ENCODE measurements at regions not wholly inside any gene's neighbourhood (a gene's known extent, or its start where the extent isn't known, plus 50 kb on each side); places are given as distances from the start of the nearest gene placed in this dataset.
"Not testable (repeated sequence)": the region's sequence is repeated elsewhere in the genome, so short reads cannot be mapped to it uniquely, and the experiment has no call there.

DNA sequence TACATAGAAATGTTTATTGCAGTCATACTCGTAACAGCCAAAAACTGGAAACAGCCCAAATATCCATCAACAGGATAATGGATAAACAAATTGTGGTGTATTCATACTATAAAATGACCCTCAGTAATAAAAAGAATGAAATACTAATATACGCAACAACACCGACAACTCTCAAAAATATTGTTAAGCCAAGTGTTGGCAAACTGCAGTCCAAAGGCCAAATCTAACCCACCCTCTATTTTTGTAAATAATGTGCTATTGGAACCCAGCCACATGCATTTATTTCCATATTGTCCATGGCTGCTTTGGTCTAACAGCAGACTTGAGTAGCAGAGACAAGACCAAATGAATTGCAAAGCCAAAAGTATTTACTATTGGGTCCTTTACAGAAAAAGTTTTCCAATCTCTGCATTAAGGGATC, 151.0 kb downstream of the MREG start:
- H3K4me3 ChIP-seq (ENCODE audit: low read length in 3 of 3): no peak overlapping the region
- FAIRE-seq (no peak), DNase-seq (peak in 2 of 5 donors; percentile 51 to 74)
- no peaks in the 10 kb centered on the region for H3K27me3 ChIP-seq (ENCODE audit: control insufficient read depth, insufficient read depth, low read length)
- H3K9ac ChIP-seq (ENCODE audit: low read length in 3 of 3): no peak overlapping the region
- no peaks in the 10 kb centered on the region for H3K4me1 ChIP-seq (ENCODE audit: control insufficient read depth in 2 of 3, insufficient read depth in 2 of 3, low read depth in 1 of 3, low read length in 3 of 3)
- H3K36me3 ChIP-seq (ENCODE audit: control insufficient read depth in 2 of 3, insufficient read depth in 3 of 3, low read length in 3 of 3): no peaks in the 10 kb centered on the region
- H3K9me3 ChIP-seq (ENCODE audit: control insufficient read depth in 2 of 3, insufficient read depth in 1 of 3, low read length in 3 of 3): no peaks in the 10 kb centered on the region
- intact Hi-C loops (cut with DNase I): no loop called here
- no peak overlapping the region for H3K27ac ChIP-seq (ENCODE audit: low read depth in 2 of 2, low read length in 2 of 2)
- TF ChIP-seq, protein P1, sequence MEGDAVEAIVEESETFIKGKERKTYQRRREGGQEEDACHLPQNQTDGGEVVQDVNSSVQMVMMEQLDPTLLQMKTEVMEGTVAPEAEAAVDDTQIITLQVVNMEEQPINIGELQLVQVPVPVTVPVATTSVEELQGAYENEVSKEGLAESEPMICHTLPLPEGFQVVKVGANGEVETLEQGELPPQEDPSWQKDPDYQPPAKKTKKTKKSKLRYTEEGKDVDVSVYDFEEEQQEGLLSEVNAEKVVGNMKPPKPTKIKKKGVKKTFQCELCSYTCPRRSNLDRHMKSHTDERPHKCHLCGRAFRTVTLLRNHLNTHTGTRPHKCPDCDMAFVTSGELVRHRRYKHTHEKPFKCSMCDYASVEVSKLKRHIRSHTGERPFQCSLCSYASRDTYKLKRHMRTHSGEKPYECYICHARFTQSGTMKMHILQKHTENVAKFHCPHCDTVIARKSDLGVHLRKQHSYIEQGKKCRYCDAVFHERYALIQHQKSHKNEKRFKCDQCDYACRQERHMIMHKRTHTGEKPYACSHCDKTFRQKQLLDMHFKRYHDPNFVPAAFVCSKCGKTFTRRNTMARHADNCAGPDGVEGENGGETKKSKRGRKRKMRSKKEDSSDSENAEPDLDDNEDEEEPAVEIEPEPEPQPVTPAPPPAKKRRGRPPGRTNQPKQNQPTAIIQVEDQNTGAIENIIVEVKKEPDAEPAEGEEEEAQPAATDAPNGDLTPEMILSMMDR (IDR thresholded peaks at IDR 0.05; ENCODE audit: borderline replicate concordance, extremely low read depth, insufficient read depth): no peak

DNA sequence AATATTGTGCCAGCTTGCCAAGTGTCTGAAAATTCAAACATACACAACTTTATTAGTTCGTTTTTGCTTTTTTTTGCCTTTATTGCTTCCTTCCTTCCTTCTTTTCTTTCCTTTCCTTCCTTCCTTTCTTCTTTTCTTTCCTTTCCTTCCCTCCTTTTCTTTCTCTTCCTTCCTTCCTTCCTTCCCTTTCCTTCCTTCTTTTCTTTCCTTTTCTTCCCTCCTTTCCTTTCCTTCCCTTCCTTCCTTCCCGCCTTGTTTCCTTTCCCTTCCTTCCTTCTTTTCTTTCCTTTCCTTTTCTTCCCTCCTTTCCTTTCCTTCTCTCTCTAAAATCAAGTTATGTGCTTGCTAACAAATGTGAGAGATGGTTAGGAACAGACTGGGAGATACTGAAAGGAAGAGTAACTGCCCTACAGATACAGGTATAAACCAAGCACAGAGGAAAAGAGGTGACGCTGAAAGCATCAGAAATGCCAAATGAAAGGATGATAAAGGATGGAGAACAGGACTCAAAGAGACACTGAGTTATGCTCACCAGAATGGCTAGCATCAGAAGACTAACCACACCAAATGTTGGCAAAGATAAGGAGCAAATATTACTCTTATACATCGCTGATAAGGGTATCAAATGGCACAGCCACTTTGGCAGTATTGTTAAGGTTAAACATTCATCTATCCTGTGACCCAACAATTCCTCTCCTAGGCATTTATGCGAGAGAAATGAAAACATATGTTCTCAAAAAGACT, 151.6 kb downstream of the MREG start:
- intact Hi-C loops (cut with DNase I): no loop called here
- H3K4me3 ChIP-seq (ENCODE audit: low read length in 3 of 3): no peak overlapping the region
- H3K9ac ChIP-seq (ENCODE audit: low read length in 3 of 3): no peak overlapping the region
- no peaks in the 10 kb centered on the region for H3K9me3 ChIP-seq (ENCODE audit: control insufficient read depth in 2 of 3, insufficient read depth in 1 of 3, low read length in 3 of 3)
- TF ChIP-seq, protein P1 (IDR thresholded peaks at IDR 0.05; ENCODE audit: borderline replicate concordance, extremely low read depth, insufficient read depth): no peak
- no peaks in the 10 kb centered on the region for H3K27me3 ChIP-seq (ENCODE audit: control insufficient read depth, insufficient read depth, low read length)
- H3K27ac ChIP-seq (ENCODE audit: low read depth in 2 of 2, low read length in 2 of 2): no peak overlapping the region
- DNase-seq (no peak), FAIRE-seq (no peak)
- H3K36me3 ChIP-seq (ENCODE audit: control insufficient read depth in 2 of 3, insufficient read depth in 3 of 3, low read length in 3 of 3): no peaks in the 10 kb centered on the region
- H3K4me1 ChIP-seq (ENCODE audit: control insufficient read depth in 2 of 3, insufficient read depth in 2 of 3, low read depth in 1 of 3, low read length in 3 of 3): no peaks in the 10 kb centered on the region

DNA sequence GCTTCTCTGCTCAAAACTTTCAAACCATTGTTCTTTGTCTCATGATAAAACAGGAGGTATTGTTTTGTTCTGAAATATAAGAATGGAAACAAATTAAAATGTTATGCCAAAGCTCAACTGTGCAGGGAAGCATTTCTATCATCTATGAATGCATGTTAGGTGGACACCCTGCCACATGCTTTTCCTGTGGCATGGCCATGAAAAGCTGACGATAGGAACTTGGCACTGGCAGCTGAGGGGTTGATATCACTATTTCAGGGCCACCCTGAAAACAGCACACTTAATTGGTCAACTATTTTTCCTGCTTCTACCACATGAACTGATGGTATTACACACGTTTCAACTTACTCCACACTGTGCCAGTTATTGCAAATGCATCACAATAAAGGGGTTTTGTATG, 157.3 kb downstream of the MREG start:
- Histone ChIP-seq H3K4me3 (ENCODE audit: low read length in 3 of 3) (no peak overlapping the region), H3K27me3 (ENCODE audit: control insufficient read depth, insufficient read depth, low read length) (no peaks in the 10 kb centered on the region), H3K9me3 (ENCODE audit: control insufficient read depth in 2 of 3, insufficient read depth in 1 of 3, low read length in 3 of 3) (no peaks in the 10 kb centered on the region), H3K4me1 (ENCODE audit: control insufficient read depth in 2 of 3, insufficient read depth in 2 of 3, low read depth in 1 of 3, low read length in 3 of 3) (no peaks in the 10 kb centered on the region), H3K9ac (ENCODE audit: low read length in 3 of 3) (no peak overlapping the region), H3K36me3 (ENCODE audit: control insufficient read depth in 2 of 3, insufficient read depth in 3 of 3, low read length in 3 of 3) (no peaks in the 10 kb centered on the region), H3K27ac (ENCODE audit: low read depth in 2 of 2, low read length in 2 of 2) (no peak overlapping the region)
- TF ChIP-seq, protein P1 (IDR thresholded peaks at IDR 0.05; ENCODE audit: borderline replicate concordance, extremely low read depth, insufficient read depth): no peak
- FAIRE-seq (no peak), DNase-seq (no peak)
- intact Hi-C loops (cut with DNase I): no loop called here

DNA sequence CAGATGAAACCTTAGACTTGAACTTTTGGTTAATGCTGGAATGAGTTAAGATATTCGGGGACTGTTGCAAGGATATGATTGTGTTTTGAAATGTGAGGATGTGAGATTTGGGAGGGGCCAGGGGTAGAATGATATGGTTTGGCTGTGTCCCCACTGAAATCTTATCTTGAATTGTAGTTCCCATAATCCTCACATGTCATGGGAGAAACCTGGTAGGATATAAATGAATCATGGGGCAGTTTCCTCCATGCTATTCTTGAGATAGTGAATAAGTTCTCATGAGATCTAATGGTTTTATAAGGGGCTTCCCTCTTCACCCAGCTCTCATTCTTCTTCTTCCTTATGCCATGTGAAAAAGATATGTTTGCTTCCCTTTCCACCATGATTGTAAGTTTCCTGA, 158.0 kb downstream of the MREG start:
- H3K9me3 ChIP-seq (ENCODE audit: control insufficient read depth in 2 of 3, insufficient read depth in 1 of 3, low read length in 3 of 3); H3K9ac ChIP-seq (ENCODE audit: low read length in 3 of 3); H3K4me3 ChIP-seq (ENCODE audit: low read length in 3 of 3); H3K27me3 ChIP-seq (ENCODE audit: control insufficient read depth, insufficient read depth, low read length); FAIRE-seq; H3K36me3 ChIP-seq (ENCODE audit: control insufficient read depth in 2 of 3, insufficient read depth in 3 of 3, low read length in 3 of 3); intact Hi-C loops (cut with DNase I); DNase-seq; H3K4me1 ChIP-seq (ENCODE audit: control insufficient read depth in 2 of 3, insufficient read depth in 2 of 3, low read depth in 1 of 3, low read length in 3 of 3); H3K27ac ChIP-seq (ENCODE audit: low read depth in 2 of 2, low read length in 2 of 2): not testable (repeated sequence)
